ENCODE measurements at regions not wholly inside any gene's neighbourhood (a gene's known extent, or its start where the extent isn't known, plus 50 kb on each side); places are given as distances from the start of the nearest gene placed in this dataset.

GRCh38 chr9:115804206-115804605 is 349.4 kb upstream of the PAPPA start:
- TF ChIP-seq, protein P1, sequence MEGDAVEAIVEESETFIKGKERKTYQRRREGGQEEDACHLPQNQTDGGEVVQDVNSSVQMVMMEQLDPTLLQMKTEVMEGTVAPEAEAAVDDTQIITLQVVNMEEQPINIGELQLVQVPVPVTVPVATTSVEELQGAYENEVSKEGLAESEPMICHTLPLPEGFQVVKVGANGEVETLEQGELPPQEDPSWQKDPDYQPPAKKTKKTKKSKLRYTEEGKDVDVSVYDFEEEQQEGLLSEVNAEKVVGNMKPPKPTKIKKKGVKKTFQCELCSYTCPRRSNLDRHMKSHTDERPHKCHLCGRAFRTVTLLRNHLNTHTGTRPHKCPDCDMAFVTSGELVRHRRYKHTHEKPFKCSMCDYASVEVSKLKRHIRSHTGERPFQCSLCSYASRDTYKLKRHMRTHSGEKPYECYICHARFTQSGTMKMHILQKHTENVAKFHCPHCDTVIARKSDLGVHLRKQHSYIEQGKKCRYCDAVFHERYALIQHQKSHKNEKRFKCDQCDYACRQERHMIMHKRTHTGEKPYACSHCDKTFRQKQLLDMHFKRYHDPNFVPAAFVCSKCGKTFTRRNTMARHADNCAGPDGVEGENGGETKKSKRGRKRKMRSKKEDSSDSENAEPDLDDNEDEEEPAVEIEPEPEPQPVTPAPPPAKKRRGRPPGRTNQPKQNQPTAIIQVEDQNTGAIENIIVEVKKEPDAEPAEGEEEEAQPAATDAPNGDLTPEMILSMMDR (IDR thresholded peaks at IDR 0.05) = no peak
- TF ChIP-seq ZFX (IDR thresholded peaks at IDR 0.05; ENCODE audit: borderline replicate concordance) = no peak

Data from 22Rv1 (cell line).